Activated CD4-positive, alpha-beta memory T cell treated with anti-CD3 and anti-CD28 coated beads, Interleukin-2, amount 10 ng/mL, durations not matched to agents 7 days and 5 days (primary cell): ENCODE measurements at regions not wholly inside any gene's neighbourhood (a gene's known extent, or its start where the extent isn't known, plus 50 kb on each side); places are given as distances from the start of the nearest gene placed in this dataset.

Experiments used
- CTCF ChIA-PET: fragments of 350-600 bp; sonication (Branson Sonifier 250); formaldehyde crosslinking; loops from one replicate; lab custom pipeline; 2021; ENCODE audit warnings: antibody characterized with exemption, inconsistent platforms; lab: Charles Lee
- POLR2A ChIA-PET: fragments of 350-600 bp; sonication (Branson Sonifier 250); formaldehyde crosslinking; loops from one replicate; lab custom pipeline; 2021; ENCODE audit warnings: antibody characterized with exemption; lab: Charles Lee
- DNase-seq: peaks from one replicate; pipeline ENCODE4 v3.0.0-alpha.2; 2020
- H3K27ac Mint-ChIP-seq: one replicate; pipeline ENCODE4 v1.8.0; 2021; ENCODE audit warnings: mild to moderate bottlenecking, mixed read lengths
- H3K27me3 Mint-ChIP-seq: one replicate; pipeline ENCODE4 v1.8.0; 2021; ENCODE audit warnings: mixed read lengths
- H3K36me3 Mint-ChIP-seq: one replicate; pipeline ENCODE4 v1.8.0; 2021; ENCODE audit warnings: low read depth, mixed read lengths
- H3K4me1 Mint-ChIP-seq: one replicate; pipeline ENCODE4 v1.8.0; 2021; ENCODE audit warnings: mixed read lengths
- H3K4me3 Mint-ChIP-seq: one replicate; pipeline ENCODE4 v1.8.0; 2021; ENCODE audit warnings: mild to moderate bottlenecking, mixed read lengths
- H3K9me3 Mint-ChIP-seq: one replicate; pipeline ENCODE4 v1.8.0; 2021; ENCODE audit warnings: mixed read lengths

DNA sequence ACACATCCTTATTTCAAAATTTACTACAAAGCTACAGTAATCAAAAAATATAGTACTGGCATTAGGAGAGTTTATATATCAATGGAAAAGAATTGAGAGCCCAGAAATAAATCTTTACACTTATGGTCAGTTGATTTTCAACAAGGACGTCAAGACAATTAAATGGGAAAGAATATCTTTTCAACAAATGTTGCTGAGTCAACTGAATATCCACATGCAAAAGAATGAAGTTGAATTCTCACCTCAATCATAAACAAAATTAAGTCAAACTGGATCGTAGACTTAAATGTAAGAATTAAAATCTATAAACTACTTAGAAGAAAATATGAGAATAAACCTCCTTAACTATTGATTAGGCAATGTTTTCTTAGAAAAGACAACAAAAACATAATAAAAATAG, 61.5 kb upstream of the PRR16 start:
- H3K27me3 Mint-ChIP-seq, result no peaks in the 10 kb centered on the region

DNA sequence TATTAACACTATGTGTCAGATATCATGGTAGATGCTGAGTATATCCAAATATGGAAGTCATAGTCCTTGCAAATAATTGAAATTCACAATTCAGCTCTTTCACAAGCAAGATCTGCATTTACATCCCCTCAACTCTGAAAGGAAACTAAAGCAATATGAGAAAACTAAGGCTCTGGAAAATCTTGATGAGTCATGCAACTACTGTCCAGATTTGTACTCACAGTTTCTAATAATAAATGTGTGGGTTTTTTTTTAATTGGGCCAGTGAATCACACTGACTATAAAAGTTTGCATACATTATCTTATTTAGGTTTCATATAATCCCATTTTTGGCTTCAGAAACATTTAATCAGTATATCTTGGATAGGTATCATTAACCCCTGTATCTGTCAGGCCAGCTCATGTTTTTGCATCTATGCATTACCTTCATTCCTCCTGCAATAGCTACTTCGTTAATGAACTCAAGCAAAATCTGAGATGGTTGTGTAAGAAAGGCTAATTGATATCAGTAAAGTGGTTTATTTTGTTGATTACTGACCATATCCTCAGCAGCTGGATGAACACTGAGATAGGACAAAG, 58.7 kb upstream of the PRR16 start:
- peaks cover 5% of the 10 kb centered on the region for H3K9me3 Mint-ChIP-seq
- DNase-seq, result no peak
- no peak overlapping the region for H3K4me3 Mint-ChIP-seq
- CTCF ChIA-PET, result no interaction called here
- H3K27ac Mint-ChIP-seq, result no peak overlapping the region
- POLR2A ChIA-PET, result no interaction called here
- no peaks in the 10 kb centered on the region for H3K36me3 Mint-ChIP-seq
- no peaks in the 10 kb centered on the region for H3K4me1 Mint-ChIP-seq
- no peaks in the 10 kb centered on the region for H3K27me3 Mint-ChIP-seq

More for the DNA sequence above, 61.5 kb upstream of the PRR16 start:
- Mint-ChIP-seq H3K9me3 (peaks cover 1% of the 10 kb centered on the region), H3K36me3 (no peaks in the 10 kb centered on the region), H3K4me3 (no peak overlapping the region), H3K4me1 (no peaks in the 10 kb centered on the region), H3K27ac (no peak overlapping the region)
- ChIA-PET POLR2A (no interaction called here), CTCF (no interaction called here)
- no peak for DNase-seq

DNA sequence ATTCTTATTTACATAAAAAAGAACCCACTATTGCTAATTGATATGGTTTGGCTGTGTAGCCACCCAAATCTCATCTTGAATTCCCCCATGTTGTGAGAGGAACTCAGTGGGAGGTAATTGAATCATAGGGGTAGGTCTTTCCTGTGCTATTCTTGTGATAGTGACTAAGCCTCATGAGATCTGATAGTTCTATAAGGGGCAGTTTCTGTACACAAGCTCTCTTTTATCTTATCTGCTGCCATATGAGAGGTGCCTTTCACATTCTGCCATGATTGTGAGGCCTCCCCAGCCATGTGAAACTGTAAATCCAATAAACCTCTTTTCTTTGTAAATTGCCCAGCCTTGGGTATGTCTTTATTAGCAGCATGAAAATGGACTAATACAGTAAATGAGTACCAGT, 58.2 kb upstream of the PRR16 start:
- no peak for DNase-seq
- Mint-ChIP-seq H3K4me3 (no peak overlapping the region), H3K4me1 (no peaks in the 10 kb centered on the region), H3K27me3 (no peaks in the 10 kb centered on the region), H3K9me3 (peaks cover 6% of the 10 kb centered on the region), H3K36me3 (no peaks in the 10 kb centered on the region), H3K27ac (no peak overlapping the region)
- CTCF ChIA-PET, result no interaction called here
- POLR2A ChIA-PET, result no interaction called here

DNA sequence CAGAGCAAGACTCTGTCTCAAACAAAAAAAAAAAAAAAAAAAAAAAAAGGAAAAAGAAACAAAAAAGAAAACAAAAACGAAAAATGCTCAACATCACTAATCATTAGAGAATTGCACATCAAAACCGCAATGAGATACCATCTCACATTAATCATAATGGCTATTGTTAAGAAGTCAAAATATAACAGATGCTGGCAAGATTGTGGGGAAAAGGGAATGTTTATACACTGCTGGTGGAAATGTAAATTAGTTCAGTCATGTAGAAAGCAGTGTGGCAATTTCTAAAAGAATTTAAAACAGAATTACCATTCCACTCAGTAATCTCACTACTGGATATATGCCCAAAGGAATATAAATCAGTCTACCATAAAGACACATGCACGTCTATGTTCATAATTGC, 50.4 kb upstream of the PRR16 start:
- CTCF ChIA-PET, result no interaction called here
- DNase-seq, result no peak
- Mint-ChIP-seq H3K27me3 (no peaks in the 10 kb centered on the region), H3K4me3 (no peak overlapping the region), H3K9me3 (peaks cover 3% of the 10 kb centered on the region), H3K4me1 (no peaks in the 10 kb centered on the region), H3K36me3 (no peaks in the 10 kb centered on the region), H3K27ac (no peak overlapping the region)
- POLR2A ChIA-PET, result no interaction called here
